B cell (primary cell): ENCODE measurements at regions not wholly inside any gene's neighbourhood (a gene's known extent, or its start where the extent isn't known, plus 50 kb on each side); places are given as distances from the start of the nearest gene placed in this dataset.

Experiments used
- CTCF ChIP-seq: fragments of 200-600 bp; IDR thresholded peaks from one replicate; pipeline ENCODE4 v1.8.0; 2022; ENCODE audit warnings: antibody characterized with exemption, mild to moderate bottlenecking
- EZH2 ChIP-seq: IDR thresholded peaks from 2 replicates; pipeline ENCODE4 v1.6.1; 2012; ENCODE audit warnings: borderline replicate concordance, low read depth, mild to moderate bottlenecking, moderate library complexity, low read length; ENCODE audit not compliant: insufficient read depth, poor library complexity, severe bottlenecking

DNA sequence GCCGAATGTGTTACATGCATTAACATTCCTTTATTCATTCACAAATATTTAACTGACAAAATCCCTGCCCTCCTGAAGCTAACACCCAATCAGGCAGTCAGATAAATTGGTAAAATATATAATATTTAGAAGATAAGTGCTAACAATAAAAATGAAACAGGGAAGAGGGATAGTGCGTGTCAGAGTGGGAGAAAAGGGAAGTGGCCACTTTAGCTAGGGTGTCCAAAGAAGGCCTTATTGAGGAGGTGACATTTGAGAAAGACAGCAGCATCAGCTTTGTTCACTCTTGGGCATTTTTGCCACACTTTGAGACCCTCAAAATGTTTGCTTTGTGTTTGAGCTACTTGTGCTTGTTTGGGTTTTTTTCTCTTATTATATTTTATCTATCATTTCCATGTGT is 317.8 kb downstream of the SNX13 start:
- no peak for TF ChIP-seq CTCF
- TF ChIP-seq EZH2 = no peak
